ENCODE measurements at regions not wholly inside any gene's neighbourhood (a gene's known extent, or its start where the extent isn't known, plus 50 kb on each side); places are given as distances from the start of the nearest gene placed in this dataset.

- Mint-ChIP-seq H3K4me1 (ENCODE audit: low read depth) (no peaks in the 10 kb centered on the region), H3K4me3 (no peak overlapping the region), H3K9me3 (peaks cover 1 to 2% of the 10 kb centered on the region in 2 donors), H3K27me3 (ENCODE audit: low read depth) (no peaks in the 10 kb centered on the region), H3K36me3 (ENCODE audit: insufficient read depth in 2 of 2) (peaks cover 0 to 1% of the 10 kb centered on the region in 2 donors), H3K27ac (no peak overlapping the region)
- ATAC-seq (replicated peaks in 1 of 2) (no peak), DNase-seq (no peak)
Observed at GRCh38 chr16:77057161-77057774, 133.7 kb upstream of the MON1B start.

DNA sequence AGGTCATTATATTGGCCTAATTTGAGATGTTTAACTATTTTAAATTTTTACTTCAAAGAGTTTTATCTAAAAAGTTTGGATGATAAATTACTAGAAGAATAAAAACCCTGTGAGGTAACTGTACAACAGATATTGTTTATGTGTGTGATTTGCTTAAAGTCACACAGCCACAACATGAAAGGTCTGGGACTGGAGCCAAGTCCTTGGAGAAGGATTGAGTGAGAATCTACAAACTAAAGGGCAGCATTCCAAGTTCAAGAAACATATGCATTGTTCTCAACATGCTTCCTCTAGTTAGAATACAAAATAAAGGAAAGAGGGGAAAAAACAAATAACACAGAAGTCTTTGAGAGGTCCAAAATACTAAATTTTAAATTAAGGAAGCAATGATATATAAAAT, 131.5 kb upstream of the MON1B start:
- H3K27me3 Mint-ChIP-seq (ENCODE audit: low read depth) = peaks cover 4% of the 10 kb centered on the region
- H3K4me3 Mint-ChIP-seq = no peak overlapping the region
- no peak overlapping the region for H3K27ac Mint-ChIP-seq
- peaks cover under 1 to 2% of the 10 kb centered on the region in 2 donors for H3K9me3 Mint-ChIP-seq
- no peaks in the 10 kb centered on the region for H3K4me1 Mint-ChIP-seq (ENCODE audit: low read depth)
- ATAC-seq (replicated peaks in 1 of 2) (no peak), DNase-seq (no peak)
- peaks cover 0 to 1% of the 10 kb centered on the region in 2 donors for H3K36me3 Mint-ChIP-seq (ENCODE audit: insufficient read depth in 2 of 2)

DNA sequence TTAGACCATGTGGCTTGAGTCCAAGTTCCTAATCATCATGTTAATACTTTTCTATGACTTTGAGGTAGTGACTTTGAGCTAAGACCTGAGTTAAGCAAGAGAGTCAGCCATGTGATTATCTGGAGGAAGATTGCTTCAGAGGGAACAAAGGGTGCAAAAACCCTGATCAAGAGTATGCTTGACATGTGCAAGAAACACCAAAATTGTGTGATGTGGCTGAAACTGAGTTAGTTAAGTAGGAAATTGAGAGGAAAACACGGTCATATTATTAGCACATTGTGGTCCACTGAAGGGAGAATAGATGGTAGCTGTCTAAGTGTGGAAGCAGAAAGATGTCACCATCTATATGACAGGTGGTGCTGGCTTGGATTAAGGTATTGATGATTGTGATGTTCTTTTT, 130.4 kb upstream of the MON1B start:
- Mint-ChIP-seq H3K4me1 (ENCODE audit: low read depth) (no peaks in the 10 kb centered on the region), H3K27ac (no peak overlapping the region), H3K36me3 (ENCODE audit: insufficient read depth in 2 of 2) (no peaks in the 10 kb centered on the region), H3K4me3 (no peak overlapping the region), H3K9me3 (no peaks in the 10 kb centered on the region), H3K27me3 (ENCODE audit: low read depth) (peaks cover 4% of the 10 kb centered on the region)
- DNase-seq (no peak), ATAC-seq (replicated peaks in 1 of 2) (no peak)

- no peak overlapping the region for H3K4me3 Mint-ChIP-seq
- H3K27me3 Mint-ChIP-seq (ENCODE audit: low read depth) = peaks cover 4% of the 10 kb centered on the region
- no peaks in the 10 kb centered on the region for H3K36me3 Mint-ChIP-seq (ENCODE audit: insufficient read depth in 2 of 2)
- no peak for ATAC-seq (replicated peaks in 1 of 2)
- no peak overlapping the region for H3K27ac Mint-ChIP-seq
- no peaks in the 10 kb centered on the region for H3K4me1 Mint-ChIP-seq (ENCODE audit: low read depth)
- no peak for DNase-seq
- no peaks in the 10 kb centered on the region for H3K9me3 Mint-ChIP-seq
Observed at GRCh38 chr16:77062878-77063675, 127.9 kb upstream of the MON1B start.

DNA sequence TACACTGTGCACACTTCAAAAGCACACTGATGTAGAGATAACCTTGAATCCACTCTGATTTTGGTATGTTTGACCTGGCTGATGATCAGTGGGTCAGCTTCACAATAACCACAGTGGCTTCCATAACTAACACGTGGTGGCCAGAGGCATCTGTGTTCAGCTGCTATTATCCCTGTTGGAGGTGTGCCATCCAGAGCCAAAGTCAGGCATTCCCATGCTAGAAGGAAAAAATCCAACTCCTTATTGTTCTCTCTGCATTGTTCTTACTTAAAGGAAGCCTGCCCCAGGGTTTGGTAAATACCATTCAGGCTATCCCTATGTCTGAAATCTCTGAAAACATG, 127.3 kb upstream of the MON1B start:
- no peak for ATAC-seq (replicated peaks in 1 of 2)
- DNase-seq = no peak

GRCh38 chr16:77064037-77064436, 127.0 kb upstream of the MON1B start:
- H3K27ac Mint-ChIP-seq = no peak overlapping the region
- no peak overlapping the region for H3K4me3 Mint-ChIP-seq
- H3K36me3 Mint-ChIP-seq (ENCODE audit: insufficient read depth in 2 of 2) = no peaks in the 10 kb centered on the region
- no peak for ATAC-seq (replicated peaks in 1 of 2)
- no peaks in the 10 kb centered on the region for H3K4me1 Mint-ChIP-seq (ENCODE audit: low read depth)
- no peak for DNase-seq
- peaks cover 4% of the 10 kb centered on the region for H3K27me3 Mint-ChIP-seq (ENCODE audit: low read depth)
- no peaks in the 10 kb centered on the region for H3K9me3 Mint-ChIP-seq

More for the DNA sequence above, 127.3 kb upstream of the MON1B start:
- Mint-ChIP-seq H3K27me3 (ENCODE audit: low read depth) (peaks cover 4% of the 10 kb centered on the region), H3K4me3 (no peak overlapping the region), H3K27ac (no peak overlapping the region), H3K9me3 (no peaks in the 10 kb centered on the region), H3K4me1 (ENCODE audit: low read depth) (no peaks in the 10 kb centered on the region), H3K36me3 (ENCODE audit: insufficient read depth in 2 of 2) (no peaks in the 10 kb centered on the region)

DNA sequence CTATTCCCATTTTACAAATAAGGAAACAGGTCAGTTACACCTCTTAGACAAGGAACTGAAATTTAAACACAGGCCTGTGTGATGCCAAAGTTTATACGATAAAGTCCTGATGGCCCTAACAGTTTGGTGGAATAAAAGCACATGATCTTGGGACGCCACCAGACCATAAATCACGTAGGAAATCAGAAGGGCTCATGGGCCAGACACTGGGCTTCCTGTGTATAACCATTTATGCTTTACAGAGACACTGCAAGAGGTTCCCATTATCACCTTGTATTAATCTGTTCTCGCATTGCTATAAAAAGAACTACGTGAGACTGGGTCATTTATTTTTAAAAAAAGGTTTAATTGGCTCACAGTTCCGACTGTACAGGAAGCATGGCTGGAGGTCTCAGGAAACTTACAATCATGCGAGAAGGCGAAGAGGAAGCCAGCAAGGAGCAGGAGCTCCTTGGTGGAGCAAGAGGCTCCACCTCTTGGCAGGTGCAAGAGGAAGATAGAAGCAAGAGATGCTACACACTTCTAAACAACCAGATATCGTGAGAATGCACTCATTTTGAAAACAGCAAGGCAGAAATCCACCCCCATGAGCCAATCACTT, 124.0 kb upstream of the MON1B start:
- ATAC-seq (replicated peaks in 1 of 2) (no peak), DNase-seq (no peak)
- Mint-ChIP-seq H3K9me3 (peaks cover 0 to 1% of the 10 kb centered on the region in 2 donors), H3K27ac (no peak overlapping the region), H3K4me3 (no peak overlapping the region), H3K27me3 (ENCODE audit: low read depth) (peaks cover 4% of the 10 kb centered on the region), H3K36me3 (ENCODE audit: insufficient read depth in 2 of 2) (no peaks in the 10 kb centered on the region), H3K4me1 (ENCODE audit: low read depth) (no peaks in the 10 kb centered on the region)

DNA sequence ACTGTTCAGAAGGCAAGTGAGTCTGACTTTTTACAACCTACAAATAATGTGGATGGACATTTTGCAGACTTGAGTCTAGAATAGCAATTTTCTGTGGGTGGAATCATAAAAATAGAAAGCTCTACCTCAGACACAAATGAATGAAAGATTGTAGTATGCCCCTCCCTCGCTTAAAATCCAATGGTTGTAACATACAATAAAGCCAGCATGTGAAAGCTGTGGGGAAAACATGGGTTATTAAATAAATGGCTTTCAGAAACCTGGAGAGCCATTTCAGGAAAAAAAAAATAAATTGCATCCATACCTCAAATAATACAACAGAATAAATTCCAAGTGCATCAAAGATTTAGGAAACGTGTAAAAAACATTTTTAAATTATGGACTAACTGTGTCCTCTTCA, 123.1 kb upstream of the MON1B start:
- Mint-ChIP-seq H3K27me3 (ENCODE audit: low read depth) (peaks cover 3% of the 10 kb centered on the region), H3K36me3 (ENCODE audit: insufficient read depth in 2 of 2) (no peaks in the 10 kb centered on the region), H3K4me3 (no peak overlapping the region), H3K4me1 (ENCODE audit: low read depth) (no peaks in the 10 kb centered on the region), H3K9me3 (peaks cover 0 to 1% of the 10 kb centered on the region in 2 donors), H3K27ac (no peak overlapping the region)
- DNase-seq (no peak), ATAC-seq (replicated peaks in 1 of 2) (no peak)

- Mint-ChIP-seq H3K9me3 (peaks cover 0 to 1% of the 10 kb centered on the region in 2 donors), H3K36me3 (ENCODE audit: insufficient read depth in 2 of 2) (no peaks in the 10 kb centered on the region), H3K4me3 (no peak overlapping the region), H3K4me1 (ENCODE audit: low read depth) (no peaks in the 10 kb centered on the region), H3K27ac (no peak overlapping the region), H3K27me3 (ENCODE audit: low read depth) (no peaks in the 10 kb centered on the region)
- DNase-seq (no peak), ATAC-seq (replicated peaks in 1 of 2) (no peak)
Observed at GRCh38 chr16:77068402-77068801, 122.6 kb upstream of the MON1B start.

DNA sequence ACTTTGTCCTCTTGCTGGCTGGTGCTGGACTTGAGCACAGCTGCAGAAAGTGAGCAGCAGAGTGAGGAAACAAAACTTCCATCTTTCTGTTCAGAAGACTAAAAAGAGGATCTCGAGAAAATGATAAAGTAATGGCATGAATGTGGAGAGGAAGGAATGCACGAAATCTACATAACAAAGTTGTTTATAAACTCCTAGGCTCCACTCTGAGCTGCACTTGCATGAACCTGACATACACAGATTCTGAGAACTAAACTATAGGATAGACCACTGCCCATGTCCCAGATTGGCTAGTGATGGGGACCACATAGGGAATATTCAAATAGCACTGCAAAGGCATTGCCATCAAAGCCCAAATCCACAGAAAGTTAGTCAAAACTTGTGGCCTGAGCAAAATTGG, 121.1 kb upstream of the MON1B start:
- DNase-seq (no peak), ATAC-seq (replicated peaks in 1 of 2) (no peak)
- Mint-ChIP-seq H3K27me3 (ENCODE audit: low read depth) (no peaks in the 10 kb centered on the region), H3K4me3 (no peak overlapping the region), H3K27ac (no peak overlapping the region), H3K36me3 (ENCODE audit: insufficient read depth in 2 of 2) (no peaks in the 10 kb centered on the region), H3K9me3 (peaks cover 0 to 1% of the 10 kb centered on the region in 2 donors), H3K4me1 (ENCODE audit: low read depth) (no peaks in the 10 kb centered on the region)

GRCh38 chr16:77070683-77071082, 120.3 kb upstream of the MON1B start:
- Mint-ChIP-seq H3K36me3 (ENCODE audit: insufficient read depth in 2 of 2) (no peaks in the 10 kb centered on the region), H3K4me1 (ENCODE audit: low read depth) (no peaks in the 10 kb centered on the region), H3K27me3 (ENCODE audit: low read depth) (no peaks in the 10 kb centered on the region), H3K4me3 (no peak overlapping the region), H3K9me3 (peaks cover 0 to 1% of the 10 kb centered on the region in 2 donors), H3K27ac (no peak overlapping the region)
- DNase-seq = no peak
- no peak for ATAC-seq (replicated peaks in 1 of 2)

GRCh38 chr16:77076839-77077238, 114.2 kb upstream of the MON1B start:
- Mint-ChIP-seq H3K4me3 (no peak overlapping the region), H3K36me3 (ENCODE audit: insufficient read depth in 2 of 2) (no peaks in the 10 kb centered on the region), H3K27me3 (ENCODE audit: low read depth) (no peaks in the 10 kb centered on the region), H3K4me1 (ENCODE audit: low read depth) (no peaks in the 10 kb centered on the region), H3K9me3 (no peaks in the 10 kb centered on the region), H3K27ac (no peak overlapping the region)
- DNase-seq = no peak
- no peak for ATAC-seq (replicated peaks in 1 of 2)

GRCh38 chr16:77077256-77077922, 113.6 kb upstream of the MON1B start:
- Mint-ChIP-seq H3K27ac (no peak overlapping the region), H3K4me1 (ENCODE audit: low read depth) (no peaks in the 10 kb centered on the region), H3K9me3 (no peaks in the 10 kb centered on the region), H3K4me3 (no peak overlapping the region), H3K36me3 (ENCODE audit: insufficient read depth in 2 of 2) (no peaks in the 10 kb centered on the region), H3K27me3 (ENCODE audit: low read depth) (no peaks in the 10 kb centered on the region)
- ATAC-seq (replicated peaks in 1 of 2) (no peak), DNase-seq (no peak)

All from activated T-cell treated with anti-CD3 and anti-CD28 coated beads, Interleukin-2, amount 50 U/mL, for 72 hours (primary cell).